Right lung (tissue), 2 donors: ENCODE measurements at regions not wholly inside any gene's neighbourhood (a gene's known extent, or its start where the extent isn't known, plus 50 kb on each side); places are given as distances from the start of the nearest gene placed in this dataset.

Experiments
- DNase-seq, 2 donors: peaks; one replicate each; pipeline ENCODE4 v3.0.0-alpha.2; 2013

GRCh38 chr11:25886036-25886435 lies 445.9 kb upstream of the ANO3 start:
- no peak for DNase-seq

- DNase-seq: no peak
Observed at GRCh38 chr11:25890626-25891260, 441.2 kb upstream of the ANO3 start.

GRCh38 chr11:25891960-25892359 lies 440.0 kb upstream of the ANO3 start:
- no peak for DNase-seq

GRCh38 chr11:25899617-25900160 lies 432.2 kb upstream of the ANO3 start:
- DNase-seq: no peak

- DNase-seq: no peak
Observed at GRCh38 chr11:25900814-25901213, 431.1 kb upstream of the ANO3 start.

- DNase-seq: no peak
Observed at GRCh38 chr11:25901415-25901814, 430.5 kb upstream of the ANO3 start.

- no peak for DNase-seq
Observed at GRCh38 chr11:25902476-25902875, 429.5 kb upstream of the ANO3 start.

- no peak for DNase-seq
Observed at GRCh38 chr11:25908726-25909125, 423.2 kb upstream of the ANO3 start.

- no peak for DNase-seq
Observed at GRCh38 chr11:25910086-25910485, 421.8 kb upstream of the ANO3 start.

GRCh38 chr11:25920356-25920755 lies 411.6 kb upstream of the ANO3 start:
- peak in 1 of 2 donors; percentile 40 for DNase-seq

GRCh38 chr11:25924586-25924985 lies 407.3 kb upstream of the ANO3 start:
- DNase-seq: no peak

GRCh38 chr11:25925359-25925758 lies 406.6 kb upstream of the ANO3 start:
- no peak for DNase-seq

- no peak for DNase-seq
Observed at GRCh38 chr11:25927411-25927953, 404.4 kb upstream of the ANO3 start.

GRCh38 chr11:25928076-25928475 lies 403.9 kb upstream of the ANO3 start:
- peak in 1 of 2 donors; percentile 52 for DNase-seq

- DNase-seq: no peak
Observed at GRCh38 chr11:25938952-25939351, 393.0 kb upstream of the ANO3 start.

- DNase-seq: no peak
Observed at GRCh38 chr11:25939691-25940090, 392.2 kb upstream of the ANO3 start.

GRCh38 chr11:25941353-25941752 lies 390.6 kb upstream of the ANO3 start:
- no peak for DNase-seq

GRCh38 chr11:25943031-25943430 lies 388.9 kb upstream of the ANO3 start:
- DNase-seq: no peak

GRCh38 chr11:25943777-25944661 lies 387.9 kb upstream of the ANO3 start:
- DNase-seq: no peak

GRCh38 chr11:25949918-25950317 lies 382.0 kb upstream of the ANO3 start:
- DNase-seq: no peak

GRCh38 chr11:25953006-25953405 lies 378.9 kb upstream of the ANO3 start:
- DNase-seq: no peak

GRCh38 chr11:25958045-25958444 lies 373.9 kb upstream of the ANO3 start:
- peak; percentile 38 to 52 for DNase-seq

GRCh38 chr11:25961539-25961938 lies 370.4 kb upstream of the ANO3 start:
- DNase-seq: peak in 1 of 2 donors; percentile 16
